Retina (tissue), 1 donor: ENCODE measurements at regions not wholly inside any gene's neighbourhood (a gene's known extent, or its start where the extent isn't known, plus 50 kb on each side); places are given as distances from the start of the nearest gene placed in this dataset.

Experiments used
- DNase-seq: peaks from one replicate; pipeline ENCODE4 v3.0.0-alpha.2; 2016

DNA sequence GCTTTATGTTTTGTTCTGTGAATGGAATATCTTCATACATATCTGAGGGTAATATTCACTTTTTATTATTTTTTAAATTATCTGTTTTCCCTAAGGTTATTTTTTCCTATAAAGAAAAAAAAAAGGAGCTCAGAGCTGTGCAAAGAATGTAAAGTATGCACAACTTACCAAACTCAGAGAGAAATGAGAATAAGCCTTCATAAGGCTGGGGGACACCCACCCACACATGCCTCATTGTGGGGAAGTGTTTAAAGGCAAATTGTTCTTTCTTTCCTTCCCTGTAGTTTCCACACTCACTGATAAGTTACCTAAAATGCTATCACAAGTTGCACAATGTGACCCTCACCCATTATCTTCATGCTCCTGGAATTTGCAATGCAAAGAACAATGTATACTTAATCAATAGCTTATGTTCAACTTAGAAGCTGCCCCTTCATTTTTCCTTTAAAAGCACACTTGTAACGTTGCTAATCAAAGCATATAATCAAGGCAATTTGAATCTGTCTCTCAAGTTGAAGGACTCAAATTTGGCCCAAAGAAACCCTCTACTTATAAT, 108.1 kb downstream of the GNAT3 start:
- no peak for DNase-seq

DNA sequence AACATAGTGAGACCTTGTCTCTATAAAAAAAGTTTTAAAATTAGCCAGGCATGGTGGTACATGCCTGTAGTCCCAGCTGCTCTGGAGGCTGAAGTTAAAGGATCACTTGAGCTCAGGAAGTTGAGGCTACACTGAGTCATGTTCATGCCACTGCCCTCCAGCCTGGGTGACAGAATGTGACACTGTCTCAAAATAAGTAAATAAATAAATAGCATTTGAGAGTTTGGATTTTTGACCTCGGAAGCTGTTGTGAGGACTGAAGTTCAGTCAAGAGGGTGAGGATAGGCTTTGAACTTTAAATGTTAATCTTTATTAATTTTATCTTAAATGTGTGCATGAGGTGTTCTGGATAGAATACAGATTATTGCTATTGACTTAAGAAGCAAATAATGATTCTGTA, 110.2 kb downstream of the GNAT3 start:
- DNase-seq: no peak

DNA sequence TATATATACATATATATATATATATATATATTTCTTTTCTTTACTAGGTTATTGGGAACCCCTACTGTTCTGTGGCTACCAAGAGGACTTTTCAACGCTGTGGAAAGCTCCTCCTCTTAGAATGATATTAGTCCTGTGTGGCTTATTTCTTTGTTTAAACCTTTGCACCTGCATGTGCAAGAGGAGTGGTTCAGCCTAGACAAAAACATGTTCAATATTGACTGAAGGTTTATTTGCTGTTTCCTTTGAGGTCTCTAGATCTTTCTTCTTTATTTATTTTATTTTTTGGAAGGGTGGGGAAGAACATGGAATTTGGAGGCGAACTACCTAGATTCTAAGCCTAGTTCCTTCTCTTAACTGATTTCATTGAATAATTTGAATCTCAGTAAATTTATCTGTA, 118.1 kb downstream of the GNAT3 start:
- no peak for DNase-seq

DNA sequence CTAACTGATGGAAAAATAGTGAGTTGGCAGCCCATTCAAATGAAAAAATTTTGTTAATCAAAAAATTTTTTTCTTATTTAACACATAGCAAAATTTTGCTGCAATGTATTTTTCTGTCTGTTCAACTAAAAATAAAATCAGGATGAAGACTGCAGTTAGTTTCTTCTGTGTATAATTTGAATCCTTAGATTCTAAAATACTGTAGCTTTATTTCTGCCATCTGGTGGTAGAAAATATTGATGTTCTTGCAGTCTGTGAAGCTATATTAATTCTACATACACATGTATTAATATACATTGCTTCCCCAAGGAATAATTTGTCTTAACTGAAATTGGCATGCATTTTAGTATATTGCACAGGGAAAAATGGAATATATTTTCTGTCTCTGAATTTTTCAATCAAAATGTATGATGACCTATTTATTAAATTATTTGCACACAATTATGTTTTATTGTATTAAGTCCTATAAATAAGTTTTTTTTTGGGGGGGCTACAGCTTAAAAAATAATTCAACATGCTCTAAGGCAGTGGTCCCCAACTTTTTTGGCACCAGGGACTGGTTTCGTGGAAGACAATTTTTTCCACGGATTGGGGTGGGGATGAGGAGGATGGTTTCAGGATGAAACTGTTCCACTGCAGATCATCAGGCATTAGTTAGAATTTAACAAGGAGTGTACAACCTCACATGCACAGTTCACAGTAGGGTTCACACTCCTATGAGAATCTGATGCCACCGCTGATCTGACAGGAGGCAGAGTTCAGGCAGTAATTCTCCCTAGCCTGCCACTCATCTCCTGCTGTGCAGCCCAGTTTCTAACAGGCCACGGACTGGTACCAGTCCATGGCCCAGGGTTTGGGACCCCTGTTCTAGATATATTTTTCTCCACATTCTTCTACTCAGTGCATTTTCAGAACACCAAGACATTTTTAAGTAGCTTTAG, 119.4 kb downstream of the GNAT3 start:
- DNase-seq: no peak

DNA sequence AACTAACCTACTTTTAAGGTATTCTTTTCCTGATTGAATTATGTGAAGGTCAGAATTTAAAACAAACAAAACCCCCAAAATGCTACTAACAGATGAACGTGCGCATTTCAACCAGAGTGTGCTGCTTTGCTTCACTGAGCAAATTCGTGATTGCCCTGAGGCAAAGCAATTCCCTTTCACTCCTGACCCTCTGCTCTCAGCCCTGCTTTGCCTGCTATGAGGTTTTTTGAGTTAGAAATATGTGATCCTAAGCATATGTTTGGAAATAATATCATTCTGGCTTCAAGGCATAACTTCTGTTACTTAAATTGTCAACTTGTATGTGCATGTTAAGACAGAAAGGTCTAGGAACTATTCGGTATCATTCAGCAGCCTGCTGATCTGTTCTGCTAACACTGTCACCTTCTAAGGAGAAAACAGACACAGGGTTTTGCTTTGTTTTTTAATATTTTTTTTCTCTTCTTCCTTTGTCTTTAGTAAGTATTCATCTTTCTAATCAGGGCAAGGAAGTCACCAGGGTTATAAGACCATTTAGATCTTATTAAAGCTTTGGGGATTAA, 124.2 kb downstream of the GNAT3 start:
- DNase-seq: peak; percentile 54

DNA sequence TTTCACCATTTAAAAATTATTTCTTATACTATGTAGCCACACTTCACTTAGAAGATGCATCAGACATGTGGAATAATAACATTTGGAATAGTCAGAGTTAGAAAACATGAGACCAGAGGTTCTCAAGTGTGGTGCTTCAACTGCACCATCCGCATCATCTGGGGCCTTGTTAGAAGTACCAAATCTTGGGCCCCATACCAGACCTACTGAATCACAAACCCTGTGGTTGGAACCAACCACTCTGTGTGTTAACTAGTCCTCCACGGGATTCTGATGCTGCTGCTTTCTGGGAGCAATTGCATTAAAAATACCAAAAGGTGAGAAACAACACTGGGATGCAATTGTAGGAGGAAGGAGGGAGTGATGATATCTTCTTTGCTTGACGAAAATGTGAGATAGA, 125.2 kb downstream of the GNAT3 start:
- no peak for DNase-seq

DNA sequence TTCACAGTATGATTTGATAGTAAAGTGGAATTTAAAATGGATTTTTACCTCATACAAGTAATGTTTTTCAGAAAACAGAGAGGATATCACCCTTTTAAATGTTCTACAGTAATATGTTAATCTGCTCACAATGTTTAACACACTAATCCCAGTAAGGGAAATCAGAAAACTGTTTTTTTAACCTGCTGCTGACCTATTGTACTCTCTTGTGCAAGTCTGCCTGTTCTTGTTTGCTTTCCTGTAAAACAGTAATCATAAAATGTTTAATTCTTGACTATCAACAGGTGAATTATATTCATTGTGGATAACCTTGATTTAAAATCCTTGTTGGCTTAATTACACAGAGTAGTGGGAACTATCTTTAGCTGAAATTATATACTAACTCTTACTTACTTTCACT, 126.4 kb downstream of the GNAT3 start:
- DNase-seq: no peak

DNA sequence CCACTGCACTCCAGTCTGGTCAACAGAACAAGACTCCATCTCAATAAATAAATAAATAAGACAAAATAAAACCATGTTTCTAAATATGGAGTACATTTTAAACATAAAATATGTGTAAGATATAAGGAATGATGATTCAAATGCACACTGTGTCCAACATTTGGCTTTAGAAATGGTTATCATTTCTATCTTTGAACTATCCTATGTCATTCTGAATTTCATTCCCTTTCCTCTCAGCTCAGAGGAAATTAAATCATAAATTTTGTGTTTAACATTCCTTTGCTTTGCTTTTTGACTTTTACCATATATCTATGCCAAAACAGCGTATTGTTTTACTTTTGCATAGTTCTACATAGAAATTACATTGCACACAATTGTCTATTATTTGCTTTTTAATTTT, 130.9 kb downstream of the GNAT3 start:
- no peak for DNase-seq

DNA sequence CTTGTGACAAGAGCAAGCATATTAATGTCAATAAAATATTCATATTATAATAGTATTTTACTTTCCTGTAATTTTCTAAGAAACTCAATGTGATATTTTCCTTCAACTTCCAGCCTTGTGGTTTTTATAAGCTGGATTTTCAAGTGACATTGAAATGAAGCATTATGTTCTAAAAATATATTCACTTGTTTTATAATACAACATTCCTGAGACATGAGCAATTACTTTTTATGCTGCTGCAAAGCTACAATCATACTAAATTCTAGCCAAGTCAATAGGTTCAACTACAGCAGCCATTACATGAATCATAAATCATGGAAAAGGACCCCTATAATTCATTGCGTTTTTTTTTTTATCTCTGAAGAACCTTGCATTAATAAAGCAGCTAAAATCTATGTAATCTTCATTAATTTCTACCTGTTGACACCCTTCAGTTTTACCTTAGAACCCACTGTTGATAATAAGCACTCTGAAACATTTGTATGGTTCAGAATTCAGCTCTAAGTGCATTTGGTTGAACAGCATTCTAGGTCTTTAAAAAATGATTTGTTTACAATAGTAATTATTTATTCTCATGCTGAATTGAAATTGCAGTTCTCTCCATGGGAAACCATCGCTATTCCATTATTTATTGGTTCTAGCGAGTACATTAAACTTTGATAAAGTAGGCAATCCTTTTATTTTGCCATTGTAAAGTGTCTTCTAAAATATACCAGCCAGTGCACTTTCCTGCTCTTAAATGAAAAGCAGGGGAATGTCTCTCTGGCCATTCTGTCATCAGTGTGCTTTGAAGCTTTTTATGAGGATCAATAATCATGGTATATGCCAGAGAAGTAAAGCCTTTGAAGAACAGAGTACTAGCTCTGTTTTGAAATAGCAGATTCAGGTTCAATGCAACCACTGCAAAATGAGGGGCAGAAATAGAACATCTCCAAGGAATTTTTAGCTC, 132.6 kb downstream of the GNAT3 start:
- no peak for DNase-seq

DNA sequence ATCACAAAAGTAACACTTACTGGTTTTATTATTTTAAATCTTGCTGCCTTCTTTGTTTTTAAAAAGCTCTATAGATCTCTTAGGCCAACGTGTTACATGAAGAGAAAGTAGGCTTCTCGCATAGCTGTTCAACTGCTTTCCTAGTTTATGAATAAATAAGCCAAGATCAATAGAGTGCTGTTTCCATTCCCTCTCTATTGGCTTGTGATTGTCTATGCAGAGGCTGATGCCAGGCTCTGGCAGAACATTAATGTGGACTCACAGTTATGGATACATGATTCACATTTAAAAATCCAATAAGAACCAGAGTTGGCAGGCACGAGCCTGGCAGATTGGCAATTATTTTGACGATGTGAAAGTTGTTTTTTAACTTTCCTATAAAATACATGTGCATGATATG, 137.5 kb downstream of the GNAT3 start:
- DNase-seq: no peak

DNA sequence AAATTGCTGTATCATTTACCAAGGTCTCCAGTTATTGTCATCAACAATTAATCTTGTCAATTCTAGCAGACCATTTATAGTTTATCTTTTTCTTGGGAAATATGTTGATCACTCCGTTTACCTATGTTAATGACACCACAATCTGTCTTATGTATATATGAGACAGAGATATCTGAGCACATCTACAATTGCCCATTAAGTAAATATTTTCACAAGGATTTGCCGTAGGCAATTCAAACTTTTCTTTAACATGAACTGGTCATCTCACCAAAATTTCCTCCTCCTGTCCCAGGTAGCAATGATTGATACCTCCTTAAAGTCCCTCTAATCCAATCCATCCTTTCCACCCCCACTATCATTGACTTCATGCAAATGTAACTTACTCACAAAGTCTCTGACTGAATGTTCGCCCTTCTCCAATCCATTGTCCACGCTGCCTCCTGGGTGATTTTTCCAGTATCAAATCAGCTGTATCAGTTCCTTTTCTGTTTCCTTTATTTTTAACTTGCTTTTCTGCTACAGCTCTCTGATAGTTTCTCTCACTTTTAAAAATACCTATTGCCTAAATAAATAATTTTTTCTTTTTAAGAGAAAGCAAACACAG, 138.3 kb downstream of the GNAT3 start:
- no peak for DNase-seq

DNA sequence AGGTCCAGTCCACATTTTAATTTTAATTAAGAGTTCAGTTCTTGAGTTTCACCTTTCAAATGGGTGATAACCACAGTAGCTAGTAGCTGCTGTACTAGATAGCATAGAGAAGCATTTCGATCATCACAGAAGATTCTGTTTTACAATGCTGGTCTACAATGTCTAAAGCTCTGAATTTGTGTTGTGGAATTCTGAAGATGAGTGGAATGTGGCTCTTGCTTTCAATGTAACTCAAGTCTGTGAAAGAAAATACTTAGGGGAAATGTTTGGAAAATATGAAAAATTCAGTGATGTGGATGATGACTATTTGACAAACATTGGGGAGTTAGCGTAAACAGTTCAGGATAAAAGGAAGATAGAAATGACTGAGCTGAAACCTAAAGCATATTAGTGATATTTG, 139.4 kb downstream of the GNAT3 start:
- no peak for DNase-seq

DNA sequence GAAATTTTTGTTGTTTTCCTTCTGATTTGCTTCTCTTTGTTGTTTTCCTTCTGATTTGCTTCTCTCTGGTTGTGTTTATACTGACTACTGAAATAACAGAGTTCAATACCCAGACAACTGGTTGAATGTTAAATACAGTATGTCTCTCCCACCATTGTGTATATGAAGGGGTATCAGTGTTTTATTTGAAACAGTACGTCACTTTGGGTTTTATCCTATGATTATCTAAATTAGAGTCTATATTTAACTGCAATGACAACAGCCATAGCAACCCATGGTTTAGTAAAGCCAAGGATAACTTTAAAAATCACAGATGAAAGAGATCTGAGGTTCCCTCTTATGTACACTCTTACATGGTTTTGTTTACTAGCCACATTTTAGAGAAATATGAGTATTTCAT, 141.3 kb downstream of the GNAT3 start:
- DNase-seq: no peak

DNA sequence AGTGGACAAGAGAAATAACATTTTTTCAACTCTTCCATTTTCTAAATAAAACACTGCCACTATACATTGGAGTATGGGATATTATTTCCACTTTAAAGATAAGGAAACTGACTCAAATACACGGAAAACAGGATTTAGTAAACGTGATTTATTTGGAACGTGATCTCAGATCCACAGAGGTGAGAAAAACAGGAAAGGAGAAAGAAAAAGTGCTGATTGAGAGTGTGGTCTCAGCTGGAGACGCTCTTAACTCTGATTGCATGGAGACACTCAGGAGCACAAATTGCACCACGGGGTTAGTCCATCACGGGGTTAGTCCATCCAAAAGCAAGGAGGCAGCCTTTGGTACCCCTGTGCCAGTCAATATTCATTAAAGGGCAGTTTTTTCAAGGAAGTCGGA, 142.5 kb downstream of the GNAT3 start:
- no peak for DNase-seq

DNA sequence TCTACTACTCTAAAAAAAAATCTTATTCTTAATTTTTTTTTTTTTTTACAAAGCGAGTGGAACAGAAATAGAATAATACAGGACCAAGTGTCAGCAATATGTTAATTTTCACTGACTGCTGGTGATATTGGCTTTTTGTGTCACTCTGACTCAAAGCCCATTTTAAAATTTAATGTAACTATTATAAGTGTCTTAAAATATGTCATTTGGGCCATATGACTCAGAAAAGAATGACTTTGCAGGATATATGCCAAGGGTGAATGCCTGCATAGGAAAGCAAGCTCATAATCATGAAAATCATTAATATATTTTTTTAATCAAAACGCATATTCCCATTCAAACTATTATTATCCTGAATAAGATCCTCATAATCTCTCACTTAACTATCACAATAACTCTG, 149.2 kb downstream of the GNAT3 start:
- no peak for DNase-seq

DNA sequence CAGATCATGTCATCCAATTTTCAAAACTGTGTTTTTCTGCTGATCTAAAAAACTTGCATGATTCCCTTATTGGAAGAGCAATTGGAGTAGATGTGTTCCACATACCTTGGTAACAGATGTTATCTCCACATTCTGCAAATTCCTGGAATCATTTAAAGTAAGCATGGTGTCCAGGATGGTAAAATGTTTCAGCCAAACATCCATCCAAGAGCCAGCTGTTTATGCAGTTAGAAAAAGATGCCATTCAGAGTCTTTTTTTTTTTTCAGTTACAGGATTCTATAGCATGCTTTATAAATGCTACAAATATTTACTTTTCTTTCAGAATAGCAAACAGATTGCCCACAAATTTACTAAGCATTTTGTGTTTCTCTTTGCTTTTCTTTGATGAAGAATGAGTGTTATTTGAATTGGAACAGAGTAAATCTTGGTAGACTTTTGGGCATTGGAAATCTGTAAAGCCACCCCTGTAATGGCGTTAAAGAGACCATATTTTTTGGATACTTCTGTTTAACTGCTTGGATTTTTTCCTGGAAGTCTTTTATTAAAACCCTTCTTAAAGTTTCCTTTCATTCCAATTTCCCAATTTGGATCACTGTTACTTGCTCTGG, 149.8 kb downstream of the GNAT3 start:
- DNase-seq: no peak

DNA sequence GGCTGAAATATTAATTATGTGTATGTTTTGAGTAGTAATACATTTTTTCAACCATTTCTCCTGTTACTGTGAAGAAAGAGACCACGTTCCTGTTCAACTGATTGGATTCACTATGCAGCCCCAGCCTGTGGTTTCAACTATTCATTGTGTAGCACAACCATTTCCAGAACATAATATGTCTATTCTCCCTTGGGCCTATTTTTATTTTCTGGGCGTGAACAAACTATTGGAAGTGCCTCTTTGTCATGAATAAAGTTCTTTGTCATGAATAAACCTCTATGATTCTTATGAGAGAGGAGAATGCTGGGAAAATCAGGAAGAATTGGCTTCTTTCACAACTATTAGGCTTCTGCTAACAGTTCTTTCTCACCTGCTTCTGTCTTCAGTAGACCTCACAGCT, 152.4 kb downstream of the GNAT3 start:
- DNase-seq: no peak

DNA sequence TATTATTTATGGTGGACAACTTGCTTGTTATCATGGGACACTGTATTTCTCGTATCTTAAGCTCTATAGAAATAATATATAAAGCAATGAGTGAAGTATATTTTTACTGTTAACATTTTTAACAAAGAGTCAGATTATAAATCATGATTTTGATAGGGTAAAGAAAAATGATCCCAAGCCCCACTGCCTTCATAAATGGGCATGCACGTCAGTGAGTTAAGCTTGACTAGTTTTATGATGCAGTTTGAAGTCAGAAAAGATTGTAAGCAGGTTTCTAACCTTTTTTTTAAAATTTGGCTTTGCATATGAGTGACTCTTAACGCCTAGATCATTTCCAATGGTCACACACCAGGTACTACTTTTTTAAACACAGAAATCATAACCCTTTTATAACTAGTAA, 152.8 kb downstream of the GNAT3 start:
- no peak for DNase-seq

DNA sequence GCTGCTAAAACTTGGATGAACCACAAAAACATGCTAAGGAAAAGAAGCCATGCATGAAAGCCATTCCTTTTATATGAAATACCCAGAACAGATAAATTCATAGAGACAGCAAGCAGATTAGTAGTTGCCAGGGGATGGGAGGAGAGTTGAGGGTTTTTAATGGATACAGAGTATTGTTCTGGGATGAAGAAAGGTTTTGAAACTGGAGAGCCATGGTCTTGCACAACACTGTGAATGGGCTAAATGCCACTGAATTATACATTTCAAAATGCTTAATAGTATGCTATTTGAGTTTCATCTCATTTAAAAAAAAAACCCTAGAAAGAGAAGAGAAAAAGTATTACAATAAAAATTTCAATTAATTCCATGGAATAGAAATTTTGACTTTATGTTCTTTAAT, 154.3 kb downstream of the GNAT3 start:
- DNase-seq: no peak

DNA sequence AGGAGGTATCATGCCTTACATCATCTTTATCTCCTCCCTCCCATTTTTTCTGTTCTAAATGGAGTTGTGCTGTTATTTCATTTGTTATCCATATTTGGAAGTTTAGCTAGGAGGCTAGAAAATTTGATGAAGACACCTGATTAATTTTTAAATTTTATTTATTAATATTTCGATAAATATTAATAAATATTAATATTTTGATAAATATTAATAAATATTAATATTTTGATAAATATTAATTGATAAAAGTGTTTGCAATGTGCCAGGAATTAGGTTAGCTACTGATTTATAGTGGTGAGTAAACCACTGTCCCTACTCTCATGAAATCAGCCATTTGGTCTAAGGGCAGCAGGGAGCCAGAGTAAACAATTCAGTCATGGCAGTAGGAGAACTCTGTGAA, 161.4 kb downstream of the GNAT3 start:
- no peak for DNase-seq

DNA sequence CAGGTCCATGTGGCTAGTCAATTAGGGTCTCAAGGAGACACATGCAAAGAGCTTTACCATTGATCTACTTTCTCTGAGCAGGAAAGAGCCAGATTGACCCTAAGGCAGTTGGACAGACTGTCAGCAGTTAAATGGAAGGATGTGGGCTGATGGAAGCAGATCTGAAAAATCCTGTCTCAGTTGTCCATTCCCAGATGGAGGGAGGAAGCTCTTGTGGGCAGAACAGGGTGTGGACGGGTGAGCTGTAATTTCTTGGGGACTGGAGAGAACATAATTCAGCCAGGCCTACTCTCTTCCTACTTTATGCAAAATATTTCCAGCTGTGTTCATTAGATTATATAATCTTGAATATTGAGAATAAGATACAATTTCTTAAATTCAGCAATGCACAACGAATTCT, 163.6 kb downstream of the GNAT3 start:
- no peak for DNase-seq

DNA sequence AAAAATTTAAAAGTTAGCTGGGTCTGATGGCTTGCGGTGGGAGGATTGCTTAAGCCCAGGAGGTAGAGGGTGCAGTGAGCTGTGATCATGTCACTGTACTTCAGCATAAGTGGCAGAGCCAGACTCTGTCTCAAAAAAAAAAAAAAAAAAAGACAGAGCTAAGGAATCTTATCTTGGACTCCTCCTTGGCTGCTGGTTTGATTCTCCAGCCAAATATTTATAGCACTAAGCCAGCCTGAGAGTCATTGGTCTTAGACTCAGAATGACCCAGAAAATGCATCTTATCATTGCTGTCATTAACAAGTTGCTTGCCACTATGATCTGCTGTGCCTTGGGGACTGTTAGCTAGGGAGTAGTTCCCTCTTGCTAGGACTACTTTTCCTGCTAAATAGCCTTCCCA, 164.7 kb downstream of the GNAT3 start:
- peak; percentile 7 for DNase-seq
